Fibroblast of lung (primary cell): ENCODE measurements at regions not wholly inside any gene's neighbourhood (a gene's known extent, or its start where the extent isn't known, plus 50 kb on each side); places are given as distances from the start of the nearest gene placed in this dataset.

Experiments used
- EZH2 ChIP-seq: IDR thresholded peaks from 2 replicates; pipeline ENCODE4 v1.5.1; 2012; ENCODE audit warnings: low read length, control low read depth, mild to moderate bottlenecking; ENCODE audit errors: missing control alignments
- TF ChIP-seq, protein P1 (sequence below), 2 donors: IDR thresholded peaks in 1 of 2; conservative IDR thresholded peaks in 1 of 2; 1 replicate in 1 of 2; 2 replicates in 1 of 2; pipeline ENCODE4 v1.5.1; 2011 to 2012; ENCODE audit warnings: low read length in 2 of 2, control low read depth in 1 of 2, inconsistent platforms in 1 of 2, low read depth in 1 of 2, mild to moderate bottlenecking in 1 of 2

DNA sequence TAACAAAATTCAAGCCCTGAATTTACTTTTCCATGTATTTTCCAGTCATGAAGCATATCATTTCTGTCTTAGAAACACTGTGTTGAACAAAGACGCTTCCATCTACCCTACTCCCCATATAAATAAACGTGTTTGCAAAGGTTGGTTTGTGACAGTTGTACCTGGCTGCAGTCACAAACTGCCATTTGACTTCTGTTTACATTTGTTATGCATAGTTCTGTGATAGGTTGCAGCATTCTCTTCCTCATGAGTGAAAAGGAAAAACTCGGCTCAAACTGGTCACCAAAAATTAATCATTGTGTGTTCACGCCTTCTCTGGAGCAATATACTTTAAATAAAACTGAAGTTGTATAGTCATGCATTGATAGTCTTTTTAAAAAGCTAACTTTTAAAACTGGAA is 69.3 kb upstream of the MOCS2 start:
- TF ChIP-seq, protein P1, sequence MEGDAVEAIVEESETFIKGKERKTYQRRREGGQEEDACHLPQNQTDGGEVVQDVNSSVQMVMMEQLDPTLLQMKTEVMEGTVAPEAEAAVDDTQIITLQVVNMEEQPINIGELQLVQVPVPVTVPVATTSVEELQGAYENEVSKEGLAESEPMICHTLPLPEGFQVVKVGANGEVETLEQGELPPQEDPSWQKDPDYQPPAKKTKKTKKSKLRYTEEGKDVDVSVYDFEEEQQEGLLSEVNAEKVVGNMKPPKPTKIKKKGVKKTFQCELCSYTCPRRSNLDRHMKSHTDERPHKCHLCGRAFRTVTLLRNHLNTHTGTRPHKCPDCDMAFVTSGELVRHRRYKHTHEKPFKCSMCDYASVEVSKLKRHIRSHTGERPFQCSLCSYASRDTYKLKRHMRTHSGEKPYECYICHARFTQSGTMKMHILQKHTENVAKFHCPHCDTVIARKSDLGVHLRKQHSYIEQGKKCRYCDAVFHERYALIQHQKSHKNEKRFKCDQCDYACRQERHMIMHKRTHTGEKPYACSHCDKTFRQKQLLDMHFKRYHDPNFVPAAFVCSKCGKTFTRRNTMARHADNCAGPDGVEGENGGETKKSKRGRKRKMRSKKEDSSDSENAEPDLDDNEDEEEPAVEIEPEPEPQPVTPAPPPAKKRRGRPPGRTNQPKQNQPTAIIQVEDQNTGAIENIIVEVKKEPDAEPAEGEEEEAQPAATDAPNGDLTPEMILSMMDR (conservative IDR thresholded peaks at IDR 0.05 in 1 of 2, IDR thresholded peaks at IDR 0.05 in 1 of 2; ENCODE audit: low read depth in 1 of 2, low read length in 2 of 2) = no peak
- no peak for TF ChIP-seq EZH2
